NCI-H1694 (cell line): ENCODE measurements at regions not wholly inside any gene's neighbourhood (a gene's known extent, or its start where the extent isn't known, plus 50 kb on each side); places are given as distances from the start of the nearest gene placed in this dataset.

Experiments used
- DNase-seq: peaks from one replicate; lab custom pipeline; 2025; lab: John Stamatoyannopoulos, UW

DNA sequence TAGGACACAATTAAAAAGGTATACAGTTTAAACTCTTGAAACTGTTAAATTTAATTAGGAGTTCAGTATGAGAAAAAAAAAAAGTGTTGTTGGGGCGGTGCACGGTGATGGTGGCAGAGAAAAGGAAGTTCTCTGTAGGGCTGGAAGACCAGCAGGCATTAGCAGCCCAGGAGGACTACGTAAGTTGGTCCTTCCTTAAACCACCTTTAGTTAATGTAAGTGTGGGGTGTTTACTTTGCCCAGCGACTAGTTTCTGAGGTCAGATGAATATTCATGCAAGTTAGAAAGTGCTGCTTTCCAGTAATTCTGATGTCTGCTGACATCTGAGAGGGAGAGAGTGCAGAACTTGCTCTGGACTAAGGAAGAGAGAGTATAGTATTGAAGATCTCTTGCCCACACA, 54.9 kb downstream of the NKX2-1 start:
- no peak for DNase-seq

- DNase-seq = no peak
Observed at GRCh38 chr14:36462890-36463289, 57.1 kb downstream of the NKX2-1 start.

DNA sequence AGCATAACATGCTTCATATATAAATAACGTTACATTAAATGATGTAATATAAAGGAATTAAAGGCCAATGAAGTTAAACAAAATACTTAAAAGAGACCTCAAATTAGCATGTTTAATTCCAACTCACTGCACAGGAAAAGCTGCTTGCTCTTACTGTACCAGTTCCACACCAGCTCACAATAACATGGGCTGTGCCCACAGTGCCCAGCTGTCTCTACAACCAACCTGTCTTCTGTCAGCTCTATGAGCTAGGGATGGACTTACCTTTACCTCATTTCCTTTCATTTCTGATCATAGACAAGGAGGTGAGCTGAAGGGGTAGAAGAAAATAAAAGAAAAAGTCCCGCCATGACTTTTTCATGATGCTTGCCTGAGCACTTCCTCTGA, 64.8 kb downstream of the NKX2-1 start:
- DNase-seq = no peak

DNA sequence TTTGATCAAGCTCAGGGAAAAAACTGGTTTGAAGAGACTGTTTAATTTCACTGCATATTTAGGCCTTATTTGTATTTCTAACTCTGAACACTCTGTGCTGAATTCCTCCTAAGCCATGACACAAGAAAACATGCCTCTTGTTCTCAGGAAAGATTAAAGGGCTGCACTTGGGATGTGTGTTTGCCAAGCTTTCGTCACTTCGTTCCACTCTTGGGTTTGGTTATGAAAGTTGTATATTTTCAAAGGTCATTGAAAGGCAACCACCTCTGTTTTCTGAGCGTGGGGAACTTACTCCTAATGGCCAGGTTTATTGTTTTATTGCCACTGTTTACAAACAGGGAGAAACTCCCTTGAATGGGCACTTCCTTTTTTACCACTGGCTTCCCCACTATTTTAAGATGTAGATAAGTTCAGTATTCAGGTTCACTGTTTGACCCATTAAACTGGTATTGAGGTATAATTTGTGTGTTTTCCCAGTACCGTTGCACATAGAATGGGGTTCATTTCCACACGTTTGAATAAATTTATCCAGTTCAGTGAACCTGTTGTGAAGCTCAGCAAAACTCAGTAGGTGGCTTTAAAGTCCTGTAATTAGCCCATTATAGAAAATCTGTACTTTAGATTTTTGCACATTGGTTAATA, 65.3 kb downstream of the NKX2-1 start:
- no peak for DNase-seq

DNA sequence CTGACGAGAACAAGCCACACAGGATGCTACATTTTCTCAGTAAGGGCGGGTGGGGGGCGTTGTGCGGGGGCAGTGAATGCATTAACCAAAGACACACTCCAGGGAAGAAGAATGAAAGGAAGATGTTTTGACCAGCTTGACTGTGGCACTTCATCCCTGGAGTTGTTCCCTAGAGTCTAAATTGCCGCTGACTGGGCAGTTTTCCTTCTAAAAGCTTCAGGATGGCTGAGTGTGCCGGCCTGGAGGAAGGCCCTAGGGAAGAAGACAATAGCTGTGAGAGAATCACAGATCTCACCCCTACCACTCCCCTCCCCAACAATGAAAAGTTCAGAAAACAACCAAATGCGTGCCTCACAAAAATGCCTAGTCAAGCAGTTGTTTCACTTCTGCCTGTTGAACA, 67.2 kb downstream of the NKX2-1 start:
- DNase-seq = no peak

DNA sequence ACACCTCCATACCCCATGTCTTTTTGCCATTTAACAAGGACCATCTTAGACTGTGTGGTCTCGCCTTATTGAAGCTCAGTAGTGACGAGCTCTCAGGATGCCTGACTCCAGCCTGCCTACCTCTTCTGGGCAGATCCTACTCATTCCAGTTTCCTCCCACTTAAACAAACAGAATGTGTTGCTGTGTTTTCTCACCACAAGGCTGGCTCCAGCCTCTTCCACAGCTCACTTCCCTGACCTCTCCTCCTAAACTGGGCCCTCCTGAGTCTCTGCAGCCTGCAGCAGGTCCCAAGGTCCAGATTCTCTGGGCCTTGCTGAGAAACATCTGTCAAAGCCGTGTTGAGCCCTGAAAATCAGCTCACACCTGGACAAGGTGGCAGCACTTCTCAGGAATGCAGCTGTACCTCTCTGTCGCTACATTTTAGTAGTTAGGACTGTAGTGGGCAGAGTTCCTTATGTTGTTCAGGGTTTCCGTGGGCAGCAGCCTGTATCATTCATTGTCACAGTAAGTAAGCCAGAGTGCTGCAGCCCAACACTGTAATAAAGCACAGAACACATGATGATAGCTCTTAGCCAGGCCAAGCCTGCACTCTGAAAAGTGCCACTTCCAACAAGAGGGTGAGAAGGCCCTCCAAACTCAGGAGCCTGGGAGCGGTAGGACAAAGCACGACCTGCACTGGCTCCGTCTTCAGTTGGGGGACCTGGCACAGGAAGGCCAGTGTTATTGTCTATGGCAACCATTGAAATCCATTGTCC, 68.5 kb downstream of the NKX2-1 start:
- DNase-seq = no peak

DNA sequence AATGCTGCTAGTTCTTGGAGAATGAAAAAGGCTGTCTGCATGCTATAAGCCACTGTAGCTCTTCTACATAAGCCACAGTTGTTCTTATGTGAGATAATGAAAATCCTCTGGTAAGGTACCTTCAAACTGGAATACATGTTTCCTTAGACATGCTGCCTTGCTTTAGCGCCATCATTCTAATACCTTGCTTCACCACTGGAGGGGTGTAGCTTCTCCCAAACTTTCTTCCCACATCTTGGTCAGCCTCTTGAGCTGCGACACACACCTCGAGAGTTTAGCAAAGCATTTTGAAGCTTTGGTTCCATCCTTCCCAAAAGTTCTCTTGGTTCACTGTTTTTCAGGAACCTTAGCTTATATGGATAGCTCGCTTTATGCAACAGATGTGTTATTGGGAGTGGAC, 69.5 kb downstream of the NKX2-1 start:
- DNase-seq = no peak

GRCh38 chr14:36449903-36450302, 70.1 kb downstream of the NKX2-1 start:
- DNase-seq = no peak

- DNase-seq = no peak
Observed at GRCh38 chr14:36443374-36443773, 76.7 kb downstream of the NKX2-1 start.

DNA sequence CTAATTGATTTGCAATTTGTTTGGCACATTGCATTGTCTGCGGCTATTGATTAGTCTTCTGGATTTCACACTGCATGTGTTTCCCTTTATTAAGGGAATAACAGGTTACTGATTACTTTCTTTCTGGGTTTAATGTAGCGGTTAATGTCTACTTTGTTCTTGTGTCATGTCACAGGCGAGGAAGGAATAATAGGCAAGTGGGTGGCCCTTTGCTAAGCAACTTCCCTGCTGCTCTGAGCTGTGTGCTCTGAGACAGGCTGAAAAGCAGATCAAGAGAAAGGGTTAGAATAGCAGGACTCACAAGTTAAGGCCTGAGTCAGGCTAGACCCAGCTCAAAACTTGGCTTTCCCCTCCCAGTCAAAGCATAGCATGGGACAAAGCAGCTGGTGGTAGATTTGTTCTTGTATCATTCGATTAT, 77.2 kb downstream of the NKX2-1 start:
- DNase-seq = no peak

GRCh38 chr14:36441283-36441682, 78.7 kb downstream of the NKX2-1 start:
- DNase-seq = no peak

DNA sequence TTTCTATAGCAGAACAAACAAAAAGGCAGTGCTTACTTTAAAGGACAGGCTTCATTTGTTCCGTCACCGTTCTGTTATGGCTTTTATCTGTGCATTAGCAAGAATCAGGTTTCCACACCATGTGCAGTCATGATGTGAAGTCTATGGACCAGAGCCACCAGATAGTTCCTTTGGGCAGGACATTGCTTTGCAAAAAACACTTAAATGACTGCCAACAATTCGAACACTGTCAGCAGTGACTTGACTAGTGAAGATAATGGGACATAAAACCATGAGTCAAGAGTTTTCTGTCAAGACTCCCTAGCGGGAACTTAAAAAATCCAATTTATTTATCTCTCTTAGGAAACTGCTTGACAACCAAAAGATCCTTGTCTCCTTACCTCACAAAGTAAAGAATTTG, 80.3 kb downstream of the NKX2-1 start:
- DNase-seq = no peak

DNA sequence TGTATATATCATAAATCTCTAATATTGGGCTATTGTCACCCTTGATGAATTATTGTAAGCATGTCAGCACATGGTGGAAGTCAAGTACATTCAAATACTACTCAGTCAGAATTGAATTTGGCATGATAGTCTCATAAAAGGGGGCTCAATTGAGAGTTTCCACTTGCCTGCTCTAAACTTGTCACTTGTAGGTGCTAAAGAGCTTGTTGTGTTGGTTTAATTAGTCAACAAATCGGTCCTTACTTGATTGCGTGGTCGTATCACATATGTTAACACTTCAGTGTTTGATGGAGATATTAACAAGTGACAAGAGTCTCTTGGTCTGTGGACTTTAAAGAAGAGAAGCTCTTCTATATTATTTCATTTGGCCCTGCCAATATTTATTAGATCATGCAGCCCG, 81.1 kb downstream of the NKX2-1 start:
- DNase-seq = no peak

GRCh38 chr14:36430662-36431084, 89.4 kb downstream of the NKX2-1 start:
- DNase-seq = no peak

GRCh38 chr14:36430169-36430568, 89.9 kb downstream of the NKX2-1 start:
- no peak for DNase-seq

GRCh38 chr14:36429692-36430091, 90.3 kb downstream of the NKX2-1 start:
- DNase-seq = no peak

DNA sequence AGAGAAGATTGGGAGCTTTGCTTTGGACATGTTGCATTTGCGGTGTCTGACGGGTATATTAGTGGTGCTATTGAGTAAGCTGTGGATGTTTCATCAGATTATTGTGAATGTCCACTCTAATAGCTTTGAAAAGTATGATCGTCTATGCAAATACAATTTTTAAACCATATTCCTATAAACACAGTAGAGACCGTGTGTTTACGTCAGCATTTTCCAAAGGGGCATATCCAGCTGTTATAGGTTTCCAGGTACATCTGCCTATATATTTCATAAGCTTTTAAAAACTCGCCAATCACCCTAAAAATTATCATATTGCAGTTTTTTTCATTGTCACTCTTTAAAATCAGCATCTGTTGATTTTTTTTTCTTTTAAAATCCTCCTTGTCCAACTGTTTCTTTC, 91.7 kb downstream of the NKX2-1 start:
- DNase-seq = no peak

GRCh38 chr14:36426836-36427235, 93.2 kb downstream of the NKX2-1 start:
- no peak for DNase-seq

GRCh38 chr14:36426113-36426512, 93.9 kb downstream of the NKX2-1 start:
- DNase-seq = no peak

DNA sequence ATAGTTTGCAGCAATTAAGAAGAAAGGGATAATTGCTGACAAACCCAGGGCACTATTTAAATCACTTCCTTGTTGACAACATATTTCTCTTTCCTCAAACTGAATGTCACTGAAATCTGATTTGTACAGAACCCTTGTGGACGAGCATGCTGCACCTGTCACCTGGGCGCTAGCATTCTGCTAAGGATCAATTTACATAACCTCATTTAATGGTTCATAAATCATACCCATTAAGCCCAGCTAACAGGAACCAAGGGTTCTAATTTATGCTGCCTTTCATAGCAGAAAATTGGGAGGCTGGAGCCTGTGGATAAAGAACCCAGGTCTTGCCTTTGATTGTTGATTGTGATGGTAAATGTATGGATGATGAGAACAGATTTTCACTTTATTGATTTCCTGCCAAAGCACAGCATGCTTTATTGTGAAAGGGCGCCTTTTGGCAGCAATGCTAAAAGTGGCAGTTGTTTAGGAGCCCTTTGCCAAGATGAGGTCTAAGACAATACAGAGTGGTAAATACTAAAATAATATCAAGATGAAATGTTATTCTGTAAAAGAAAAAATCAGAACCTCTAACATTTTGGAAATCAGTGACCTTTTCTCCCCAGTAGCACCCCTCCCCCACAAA, 95.4 kb downstream of the NKX2-1 start:
- peak; percentile 35 for DNase-seq

DNA sequence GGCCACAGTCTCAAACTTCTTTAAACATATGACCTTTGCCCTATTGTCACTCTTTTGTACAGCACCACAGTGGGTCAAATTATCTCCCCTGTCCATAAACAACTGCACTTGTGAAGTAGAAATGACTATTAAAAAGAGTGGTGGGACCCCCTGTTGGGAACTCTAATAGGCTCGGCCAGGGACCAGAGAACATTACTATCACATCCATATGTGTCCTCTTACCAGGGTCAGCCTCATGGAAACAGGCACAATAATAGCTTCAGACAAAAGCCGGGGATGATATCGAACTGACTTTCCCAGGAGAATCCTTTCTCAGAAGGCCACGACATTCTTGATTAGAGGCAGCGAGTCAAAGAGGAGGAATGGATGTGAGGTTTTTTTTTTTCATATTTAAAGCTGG, 96.6 kb downstream of the NKX2-1 start:
- no peak for DNase-seq

DNA sequence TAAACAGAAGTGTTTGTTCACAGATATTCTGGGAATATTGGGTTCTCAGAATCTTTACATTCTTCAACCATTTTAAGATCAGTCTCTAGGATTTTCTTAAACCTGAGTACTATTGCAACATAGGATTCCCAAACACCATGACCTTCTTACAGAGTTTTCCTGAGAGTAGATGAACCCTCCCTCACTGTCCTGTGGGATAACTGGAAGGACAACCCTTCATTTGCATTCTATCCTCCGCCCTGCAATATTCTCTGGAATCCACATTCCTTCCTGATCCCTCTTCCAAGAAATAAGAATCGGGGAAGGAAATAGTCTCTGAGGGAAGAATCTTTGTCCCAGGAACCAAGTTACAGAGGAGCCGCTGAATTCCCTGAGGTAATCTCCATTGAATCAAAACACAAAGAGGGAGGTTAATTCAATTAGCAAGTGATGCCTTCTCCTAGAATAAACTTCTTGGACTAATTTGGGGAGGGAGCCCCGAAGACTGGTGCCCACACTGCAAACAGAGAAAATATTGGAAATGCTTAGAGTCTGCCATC, 99.8 kb upstream of the MBIP start:
- no peak for DNase-seq

DNA sequence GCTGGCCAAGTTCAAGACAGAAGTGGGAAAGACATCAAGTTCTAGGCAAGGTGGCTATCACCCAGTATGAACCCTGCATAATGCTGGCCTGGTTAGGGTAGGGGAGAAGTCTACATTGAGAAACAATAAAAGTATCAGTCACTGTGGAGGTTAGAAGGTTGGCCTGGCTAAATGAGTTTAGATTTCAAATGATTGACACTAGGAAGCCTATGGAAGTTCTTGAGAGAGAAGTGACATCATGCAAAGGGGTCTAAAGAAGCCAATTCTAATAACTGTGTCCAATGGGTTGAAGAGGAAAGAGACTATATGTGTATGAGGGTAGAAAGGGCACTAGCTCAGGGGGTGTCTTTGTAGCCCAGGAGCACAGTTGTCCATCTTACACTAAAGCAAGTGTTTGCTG, 98.5 kb upstream of the MBIP start:
- no peak for DNase-seq
